NCI-H1694 treated with DMSO at 0.1 percent for 48 hours (cell line): ENCODE measurements at regions not wholly inside any gene's neighbourhood (a gene's known extent, or its start where the extent isn't known, plus 50 kb on each side); places are given as distances from the start of the nearest gene placed in this dataset.
"Not testable (repeated sequence)": the region's sequence is repeated elsewhere in the genome, so short reads cannot be mapped to it uniquely, and the experiment has no call there.

Experiments
- DNase-seq: peaks from one replicate; lab custom pipeline; 2025; lab: John Stamatoyannopoulos, UW

- no peak for DNase-seq
Observed at GRCh38 chr10:106384496-106384895, 780.0 kb downstream of the SORCS1 start.

- DNase-seq = no peak
Observed at GRCh38 chr10:106380706-106381105, 783.8 kb downstream of the SORCS1 start.

- DNase-seq = no peak
Observed at GRCh38 chr10:106378251-106378650, 786.3 kb downstream of the SORCS1 start.

- DNase-seq = no peak
Observed at GRCh38 chr10:106370751-106371150, 793.8 kb downstream of the SORCS1 start.

- DNase-seq = no peak
Observed at GRCh38 chr10:106360870-106361269, 803.6 kb downstream of the SORCS1 start.

- DNase-seq = peak; percentile 1
Observed at GRCh38 chr10:106355450-106355849, 809.1 kb downstream of the SORCS1 start.

- no peak for DNase-seq
Observed at GRCh38 chr10:106348933-106349332, 815.6 kb downstream of the SORCS1 start.

GRCh38 chr10:106347547-106347946, 817.0 kb downstream of the SORCS1 start:
- no peak for DNase-seq

- DNase-seq = not testable (repeated sequence)
Observed at GRCh38 chr10:106343539-106343938, 821.0 kb downstream of the SORCS1 start.

- no peak for DNase-seq
Observed at GRCh38 chr10:106341356-106341755, 823.1 kb downstream of the SORCS1 start.

- DNase-seq = no peak
Observed at GRCh38 chr10:106338486-106338885, 826.0 kb downstream of the SORCS1 start.

GRCh38 chr10:106336874-106337273, 827.6 kb downstream of the SORCS1 start:
- no peak for DNase-seq

- DNase-seq = no peak
Observed at GRCh38 chr10:106327747-106328146, 836.8 kb downstream of the SORCS1 start.

GRCh38 chr10:106320876-106321275, 843.6 kb downstream of the SORCS1 start:
- DNase-seq = no peak

- no peak for DNase-seq
Observed at GRCh38 chr10:106320078-106320477, 844.4 kb downstream of the SORCS1 start.

- DNase-seq = no peak
Observed at GRCh38 chr10:106317554-106317953, 847.0 kb downstream of the SORCS1 start.

- no peak for DNase-seq
Observed at GRCh38 chr10:106313041-106313440, 851.5 kb downstream of the SORCS1 start.

- no peak for DNase-seq
Observed at GRCh38 chr10:106312087-106312486, 852.4 kb downstream of the SORCS1 start.

- DNase-seq = no peak
Observed at GRCh38 chr10:106311590-106311989, 852.9 kb downstream of the SORCS1 start.

- DNase-seq = no peak
Observed at GRCh38 chr10:106310596-106310995, 853.9 kb downstream of the SORCS1 start.

- no peak for DNase-seq
Observed at GRCh38 chr10:106309376-106309775, 855.1 kb downstream of the SORCS1 start.

- no peak for DNase-seq
Observed at GRCh38 chr10:106308284-106308683, 856.2 kb downstream of the SORCS1 start.

GRCh38 chr10:106304056-106304455, 860.5 kb downstream of the SORCS1 start:
- DNase-seq = no peak

GRCh38 chr10:106302961-106303360, 861.5 kb downstream of the SORCS1 start:
- no peak for DNase-seq

GRCh38 chr10:106301146-106301545, 863.4 kb downstream of the SORCS1 start:
- no peak for DNase-seq
